ENCODE measurements at regions not wholly inside any gene's neighbourhood (a gene's known extent, or its start where the extent isn't known, plus 50 kb on each side); places are given as distances from the start of the nearest gene placed in this dataset.

GRCh38 chr12:114998118-114998749 is 314.3 kb upstream of the TBX3 start:
- Histone ChIP-seq H3K27me3 (ENCODE audit: control insufficient read depth in 4 of 4, insufficient read depth in 4 of 4, low read length in 3 of 4) (no peaks in the 10 kb centered on the region), H3K4me1 (ENCODE audit: control insufficient read depth in 4 of 4, insufficient read depth in 4 of 4, low read length in 3 of 4) (peaks cover 0 to 2% (median 0%) of the 10 kb centered on the region in 4 donors), H3K36me3 (ENCODE audit: control insufficient read depth in 4 of 4, insufficient read depth in 3 of 4, low read depth in 1 of 4, low read length in 3 of 4) (no peaks in the 10 kb centered on the region), H3K9ac (ENCODE audit: low read depth in 1 of 2, low read length in 2 of 2) (no peak overlapping the region), H3K27ac (ENCODE audit: low read depth in 1 of 2, low read length in 2 of 2) (no peak overlapping the region), H3K4me3 (ENCODE audit: low read depth in 1 of 3, low read length in 3 of 3) (no peak overlapping the region), H3K9me3 (ENCODE audit: control insufficient read depth in 4 of 4, low read length in 3 of 4) (no peaks in the 10 kb centered on the region)
- TF ChIP-seq CTCF (IDR thresholded peaks at IDR 0.05; ENCODE audit: low read depth, low read length, missing input control) (no peak), FOXA1 (IDR thresholded peaks at IDR 0.05) (no peak), TAF1 (conservative IDR thresholded peaks at IDR 0.05) (no peak), ZBTB33 (IDR thresholded peaks at IDR 0.05) (no peak), REST (IDR thresholded peaks at IDR 0.05) (no peak), YY1 (IDR thresholded peaks at IDR 0.05) (no peak), ATF3 (IDR thresholded peaks at IDR 0.05) (no peak), JUND (IDR thresholded peaks at IDR 0.05) (no peak), SP1 (IDR thresholded peaks at IDR 0.05) (no peak), RXRA (IDR thresholded peaks at IDR 0.05) (no peak), EGR1 (IDR thresholded peaks at IDR 0.05; ENCODE audit: low read depth in 2 of 2) (no peak), HNF4A (conservative IDR thresholded peaks at IDR 0.05) (no peak), GABPA (IDR thresholded peaks at IDR 0.05 in 1 of 2, conservative IDR thresholded peaks at IDR 0.05 in 1 of 2) (no peak), HNF4G (IDR thresholded peaks at IDR 0.05) (no peak), RAD21 (IDR thresholded peaks at IDR 0.05) (no peak), FOXA2 (IDR thresholded peaks at IDR 0.05) (no peak), MAX (IDR thresholded peaks at IDR 0.05) (no peak), NR2F2 (IDR thresholded peaks at IDR 0.05) (no peak)
- 75% methylated on average over 2 of the region's 2 CpGs for WGBS
- DNase-seq (ENCODE audit: low spot score): no peak

Data from liver (tissue), 8 donors.